ENCODE measurements at regions not wholly inside any gene's neighbourhood (a gene's known extent, or its start where the extent isn't known, plus 50 kb on each side); places are given as distances from the start of the nearest gene placed in this dataset.

DNA sequence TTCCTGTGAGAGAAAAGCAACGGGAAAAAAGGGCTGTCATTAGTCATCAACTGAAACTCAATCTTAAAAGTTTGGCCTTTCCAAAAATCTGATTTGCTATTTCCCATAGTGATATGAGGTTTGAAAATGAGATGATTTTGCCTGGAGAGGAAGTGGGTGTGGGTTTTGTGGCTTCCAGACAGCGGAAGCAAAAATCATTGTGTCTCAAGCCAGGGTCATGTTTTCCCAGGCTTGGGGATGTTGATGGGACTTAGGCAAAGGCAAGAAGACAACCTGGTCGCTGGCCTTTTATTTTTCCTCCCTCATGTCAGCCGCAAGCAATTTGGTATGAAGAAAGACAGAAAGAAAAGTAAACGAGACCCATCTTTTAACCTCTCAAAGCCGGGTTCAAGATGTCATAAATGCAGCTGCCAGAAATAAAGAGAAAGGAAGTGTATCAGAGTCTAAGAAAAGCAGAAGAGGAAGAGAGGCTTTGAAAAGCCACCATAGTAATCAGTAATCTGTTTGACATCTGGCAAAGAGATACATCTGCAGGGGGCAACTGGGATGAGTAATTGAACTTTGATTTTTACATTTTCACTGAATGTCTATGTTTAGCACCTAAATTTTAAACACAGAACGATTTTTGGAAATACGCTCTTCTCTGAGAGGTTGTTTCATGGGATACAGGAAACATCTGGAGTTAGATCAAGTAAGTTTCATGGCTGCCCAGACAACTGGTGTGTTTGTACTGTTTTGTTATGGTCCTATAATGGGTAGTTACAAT lies 521.6 kb upstream of the SLIT2 start:
- no peaks in the 10 kb centered on the region for H3K4me1 ChIP-seq
- no peak for DNase-seq
- TF ChIP-seq POLR2A (IDR thresholded peaks at IDR 0.05) (no peak), CTCF (IDR thresholded peaks at IDR 0.05) (no peak)
- no peak overlapping the region for H3K4me3 ChIP-seq
- WGBS, 2 donors, result 41 to 43% methylated on average over 8 of the region's 8 CpGs
- no peaks in the 10 kb centered on the region for H3K27me3 ChIP-seq
- no peak overlapping the region for H3K27ac ChIP-seq
- no peaks in the 10 kb centered on the region for H3K36me3 ChIP-seq (ENCODE audit: low read depth, missing control alignments)
- H3K9me3 ChIP-seq, result no peaks in the 10 kb centered on the region
- intact Hi-C loops (cut with DNase I; ENCODE audit: low total_unique reads), result no loop called here

- no peak overlapping the region for H3K27ac ChIP-seq
- intact Hi-C loops (cut with DNase I; ENCODE audit: low total_unique reads), result no loop called here
- H3K4me3 ChIP-seq, result no peak overlapping the region
- WGBS, 2 donors, result 38 to 88% methylated on average over 1 of the region's 1 CpG
- H3K9me3 ChIP-seq, result no peaks in the 10 kb centered on the region
- no peak for TF ChIP-seq POLR2A (IDR thresholded peaks at IDR 0.05)
- no peak for TF ChIP-seq CTCF (IDR thresholded peaks at IDR 0.05)
- H3K27me3 ChIP-seq, result no peaks in the 10 kb centered on the region
- no peak for DNase-seq
- H3K36me3 ChIP-seq (ENCODE audit: low read depth, missing control alignments), result no peaks in the 10 kb centered on the region
- H3K4me1 ChIP-seq, result no peaks in the 10 kb centered on the region
Measured at GRCh38 chr4:19728773-19729172, 522.9 kb upstream of the SLIT2 start.

DNA sequence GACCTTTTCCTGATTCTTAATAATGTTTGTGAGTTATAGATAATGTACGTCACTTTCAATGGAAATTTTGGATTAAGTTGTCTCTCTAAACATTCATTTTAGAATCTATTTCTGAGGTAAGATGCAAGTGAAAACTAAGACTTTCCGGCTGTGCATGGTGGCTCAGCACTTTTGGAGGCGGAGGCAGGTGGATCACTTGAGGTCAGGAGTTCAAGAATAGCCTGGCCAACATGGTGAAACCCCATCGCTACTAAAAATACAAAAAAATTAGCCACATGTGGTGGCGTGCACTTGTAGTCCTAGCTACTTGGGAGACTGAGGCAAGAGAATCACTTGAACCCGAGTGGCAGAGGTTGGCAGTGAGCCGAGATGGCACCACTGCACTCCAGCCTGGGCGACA lies 524.6 kb upstream of the SLIT2 start:
- Histone ChIP-seq H3K27ac (no peak overlapping the region), H3K27me3 (no peaks in the 10 kb centered on the region), H3K9me3 (no peaks in the 10 kb centered on the region), H3K4me1 (no peaks in the 10 kb centered on the region), H3K4me3 (no peak overlapping the region), H3K36me3 (ENCODE audit: low read depth, missing control alignments) (no peaks in the 10 kb centered on the region)
- WGBS, 2 donors, result 86 to 90% methylated on average over 8 of the region's 8 CpGs
- intact Hi-C loops (cut with DNase I; ENCODE audit: low total_unique reads), result no loop called here
- TF ChIP-seq CTCF (IDR thresholded peaks at IDR 0.05) (no peak), POLR2A (IDR thresholded peaks at IDR 0.05) (no peak)
- DNase-seq, result no peak

DNA sequence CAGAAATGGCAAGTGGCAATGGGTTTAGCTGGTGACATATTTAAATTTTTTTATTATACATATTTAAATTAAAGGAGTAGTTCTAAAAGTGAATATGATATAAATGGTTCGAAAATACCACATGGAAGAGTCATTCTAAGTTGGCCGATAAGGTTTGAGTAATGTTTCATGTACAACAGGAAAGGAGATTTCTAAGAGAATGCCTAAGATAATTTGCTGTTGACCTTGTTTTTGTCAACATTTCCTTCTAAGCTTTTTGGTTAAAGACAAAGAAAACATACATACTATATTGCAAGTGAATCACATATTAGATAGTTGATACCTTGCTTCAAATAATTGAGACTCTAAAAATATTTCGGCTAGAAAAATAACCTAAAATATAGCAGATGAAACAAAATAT lies 526.6 kb upstream of the SLIT2 start:
- Histone ChIP-seq H3K27ac (no peak overlapping the region), H3K4me3 (no peak overlapping the region), H3K4me1 (no peaks in the 10 kb centered on the region), H3K36me3 (ENCODE audit: low read depth, missing control alignments) (no peaks in the 10 kb centered on the region), H3K9me3 (no peaks in the 10 kb centered on the region), H3K27me3 (no peaks in the 10 kb centered on the region)
- no peak for DNase-seq
- intact Hi-C loops (cut with DNase I; ENCODE audit: low total_unique reads), result no loop called here
- 88 to 91% methylated on average over 3 of the region's 3 CpGs for WGBS, 2 donors
- no peak for TF ChIP-seq POLR2A (IDR thresholded peaks at IDR 0.05)

DNA sequence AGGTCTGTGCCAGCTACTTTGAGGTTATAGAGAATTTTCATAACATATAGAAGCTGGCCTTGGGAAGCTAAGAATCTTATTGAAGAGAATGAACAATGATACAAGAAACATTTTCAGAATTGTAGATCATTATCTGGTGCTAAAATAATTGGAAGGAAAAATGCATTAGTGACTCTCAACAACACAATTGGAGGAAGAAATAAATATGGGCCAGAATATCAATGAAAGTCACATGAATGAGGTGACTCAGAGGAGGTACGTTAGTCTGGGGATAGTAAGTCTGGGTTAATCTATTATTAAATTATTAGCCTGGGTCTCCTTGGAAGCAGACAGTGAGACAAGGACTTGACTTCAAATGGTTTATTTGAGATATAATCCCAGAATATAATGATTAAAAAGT lies 529.3 kb upstream of the SLIT2 start:
- H3K36me3 ChIP-seq (ENCODE audit: low read depth, missing control alignments), result no peaks in the 10 kb centered on the region
- no peaks in the 10 kb centered on the region for H3K4me1 ChIP-seq
- DNase-seq, result no peak
- H3K27me3 ChIP-seq, result no peaks in the 10 kb centered on the region
- no peak for TF ChIP-seq POLR2A (IDR thresholded peaks at IDR 0.05)
- TF ChIP-seq CTCF (IDR thresholded peaks at IDR 0.05), result no peak
- H3K4me3 ChIP-seq, result no peak overlapping the region
- 64 to 72% methylated on average over 1 of the region's 1 CpG for WGBS, 2 donors
- H3K27ac ChIP-seq, result no peak overlapping the region
- intact Hi-C loops (cut with DNase I; ENCODE audit: low total_unique reads), result no loop called here
- H3K9me3 ChIP-seq, result no peaks in the 10 kb centered on the region

All from testis (tissue), 2 donors.